Adrenal gland (tissue), 9 donors: ENCODE measurements at regions not wholly inside any gene's neighbourhood (a gene's known extent, or its start where the extent isn't known, plus 50 kb on each side); places are given as distances from the start of the nearest gene placed in this dataset.
"Not testable (repeated sequence)": the region's sequence is repeated elsewhere in the genome, so short reads cannot be mapped to it uniquely, and the experiment has no call there.

Experiments used
- DNase-seq, 7 donors: peaks; one replicate each; pipeline ENCODE4 v3.0.0-alpha.2; 2019 to 2020
- H3K27ac ChIP-seq, 5 donors: fragments of 200-600 bp; sonication (generic) in 4 of 5; 1 replicate in 3 of 5; 2 replicates in 2 of 5; pipeline versions ENCODE4 v1.5.1 to v1.8.0; 2016 to 2020; ENCODE audit warnings: mild to moderate bottlenecking in 1 of 5
- H3K27me3 ChIP-seq: fragments of 200-600 bp; 2 replicates; pipeline ENCODE4 v1.8.0; 2021
- H3K36me3 ChIP-seq, 2 donors: fragments of 200-600 bp; replicated peaks in 1 of 2; 1 replicate in 1 of 2; 2 replicates in 1 of 2; pipeline versions ENCODE4 v1.5.1 to v1.8.0; 2018 to 2022
- H3K4me1 ChIP-seq, 2 donors: fragments of 200-600 bp; replicated peaks in 1 of 2; 1 replicate in 1 of 2; 2 replicates in 1 of 2; pipeline versions ENCODE4 v1.5.1 to v1.8.0; 2018 to 2021
- H3K4me3 ChIP-seq, 4 donors: fragments of 200-600 bp; sonication (generic) in 3 of 4; one replicate each; pipeline ENCODE4 v1.5.1; 2016 to 2018
- H3K9me3 ChIP-seq, 3 donors: fragments of 200-600 bp; sonication (generic) in 1 of 3; replicated peaks in 1 of 3; 1 replicate in 2 of 3; 2 replicates in 1 of 3; pipeline versions ENCODE4 v1.5.1 to v1.8.0; 2016 to 2021
- CTCF ChIP-seq, 6 experiments: fragments of 450-650 bp in 4 of 6; fragments of 200-600 bp in 2 of 6; sonication (generic) in 1 of 6; IDR thresholded peaks; 1 replicate in 5 of 6; 2 replicates in 1 of 6; pipeline versions ENCODE4 v1.5.1 to v1.8.0; 2016 to 2021; ENCODE audit warnings: antibody characterized with exemption in 6 of 6, mild to moderate bottlenecking in 2 of 6, moderate library complexity in 1 of 6
- POLR2A ChIP-seq, 2 donors: fragments of 450-650 bp; IDR thresholded peaks; one replicate each; pipeline ENCODE4 v1.6.1; 2017; ENCODE audit warnings: antibody characterized with exemption in 2 of 2, mild to moderate bottlenecking in 2 of 2, moderate library complexity in 1 of 2
- WGBS, 4 donors: extraction: QIAGEN DNeasy Blood & Tissue Kit in 2 of 4; methylation state at CpG; one replicate each; pipeline versions ENCODE4 v1.1.5 to v1.1.7; 2013 to 2017; 5-methylcytosine and 5-hydroxymethylcytosine counted together
- intact Hi-C, 2 donors: fragments of 100-400 bp; cut with DNase I; formaldehyde crosslinking; loops; one replicate each; pipeline versions ENCODE4 v1.14.1 to v1.15.0; 2022 to 2023
- donor health status: healthy with polysubstance abuse.
- donor health status: Bipolar disorder and iron deficiency.
- donor health status: DM: yes; HTN: yes; CAD: no.
- donor health status: DM: no; HTN: no; CAD: no.
- donor health status: DM: no; HTN: no; CAD: no.

GRCh38 chr3:145678401-145678800 lies 482.6 kb downstream of the PLOD2 start:
- WGBS, 4 donors = 32 to 48% (median 36%) methylated on average over 1 of the region's 1 CpG
- Histone ChIP-seq H3K36me3 (no peaks in the 10 kb centered on the region), H3K9me3 (no peaks in the 10 kb centered on the region), H3K4me3 (no peak overlapping the region), H3K27ac (no peak overlapping the region), H3K4me1 (no peaks in the 10 kb centered on the region), H3K27me3 (no peaks in the 10 kb centered on the region)
- intact Hi-C loops = no loop called here
- no peak for TF ChIP-seq CTCF (IDR thresholded peaks at IDR 0.05)
- TF ChIP-seq POLR2A (IDR thresholded peaks at IDR 0.05) = no peak
- no peak for DNase-seq

GRCh38 chr3:145681181-145681580 lies 479.8 kb downstream of the PLOD2 start:
- Histone ChIP-seq H3K36me3 (no peaks in the 10 kb centered on the region), H3K9me3 (no peaks in the 10 kb centered on the region), H3K4me1 (no peaks in the 10 kb centered on the region), H3K4me3 (no peak overlapping the region), H3K27ac (no peak overlapping the region), H3K27me3 (no peaks in the 10 kb centered on the region)
- 64 to 84% (median 70%) methylated on average over 3 of the region's 3 CpGs for WGBS, 4 donors
- DNase-seq = no peak
- intact Hi-C loops = no loop called here
- no peak for TF ChIP-seq POLR2A (IDR thresholded peaks at IDR 0.05)
- TF ChIP-seq CTCF (IDR thresholded peaks at IDR 0.05) = no peak

GRCh38 chr3:145687978-145688377 lies 473.0 kb downstream of the PLOD2 start:
- intact Hi-C loops, H3K4me3 ChIP-seq, H3K36me3 ChIP-seq, H3K4me1 ChIP-seq, H3K27me3 ChIP-seq, H3K27ac ChIP-seq, H3K9me3 ChIP-seq, DNase-seq: not testable (repeated sequence)
- 75 to 89% (median 80%) methylated on average over 3 of the region's 3 CpGs for WGBS, 4 donors

GRCh38 chr3:145692751-145693150 lies 468.2 kb downstream of the PLOD2 start:
- H3K9me3 ChIP-seq = no peaks in the 10 kb centered on the region
- 72 to 86% (median 74%) methylated on average over 2 of the region's 2 CpGs for WGBS, 4 donors
- no peak for DNase-seq
- H3K4me3 ChIP-seq = no peak overlapping the region
- H3K4me1 ChIP-seq = no peaks in the 10 kb centered on the region
- TF ChIP-seq POLR2A (IDR thresholded peaks at IDR 0.05) (no peak), CTCF (IDR thresholded peaks at IDR 0.05) (no peak)
- H3K27ac ChIP-seq = no peak overlapping the region
- no peaks in the 10 kb centered on the region for H3K27me3 ChIP-seq
- no peaks in the 10 kb centered on the region for H3K36me3 ChIP-seq
- intact Hi-C loops = no loop called here

- Histone ChIP-seq H3K9me3 (no peaks in the 10 kb centered on the region), H3K4me1 (no peaks in the 10 kb centered on the region), H3K36me3 (no peaks in the 10 kb centered on the region), H3K4me3 (no peak overlapping the region), H3K27me3 (no peaks in the 10 kb centered on the region), H3K27ac (no peak overlapping the region)
- intact Hi-C loops = no loop called here
- DNase-seq = no peak
- TF ChIP-seq POLR2A (IDR thresholded peaks at IDR 0.05) (no peak), CTCF (IDR thresholded peaks at IDR 0.05) (no peak)
Measured at GRCh38 chr3:145696011-145696410, 465.0 kb downstream of the PLOD2 start.
